Caco-2 (cell line): ENCODE measurements at regions not wholly inside any gene's neighbourhood (a gene's known extent, or its start where the extent isn't known, plus 50 kb on each side); places are given as distances from the start of the nearest gene placed in this dataset.

Experiments
- BruUV-seq: library from RNA; stranded (reverse); fragments of 400-500 nt; replicated peaks from 2 replicates; lab custom pipeline; 2021; lab: Mats Ljungman, UMichigan
- CTCF ChIA-PET: fragments of 300-600 bp; sonication (Branson Sonifier 250); formaldehyde crosslinking; loops from one replicate; lab custom pipeline; 2022; ENCODE audit warnings: antibody characterized with exemption; lab: Charles Lee
- POLR2A ChIA-PET: fragments of 300-600 bp; sonication (Branson Sonifier 250); formaldehyde crosslinking; loops from one replicate; lab custom pipeline; 2022; ENCODE audit warnings: antibody characterized with exemption; lab: Charles Lee
- DNase-seq, 2 experiments: peaks; one replicate each; pipeline versions ENCODE4 v3.0.0 to v3.0.0-alpha.2; 2020 to 2022
- H3K27me3 ChIP-seq: replicated peaks from 2 replicates; pipeline ENCODE4 v1.6.0; 2011; ENCODE audit warnings: low read length; ENCODE audit not compliant: control insufficient read depth, insufficient read depth
- H3K36me3 ChIP-seq: 2 replicates; pipeline ENCODE4 v1.5.1; 2011; ENCODE audit warnings: low read length; ENCODE audit not compliant: control insufficient read depth, insufficient read depth
- H3K4me1 ChIP-seq: fragments of 250-450 bp; sonication (Bioruptor Pico); 2 replicates; pipeline ENCODE4 v1.5.1; 2020; ENCODE audit warnings: mild to moderate bottlenecking
- H3K4me3 ChIP-seq: 2 replicates; pipeline ENCODE4 v1.5.1; 2011; ENCODE audit warnings: low read depth, mild to moderate bottlenecking, control low read depth, low read length
- H3K9me3 ChIP-seq: fragments of 250-450 bp; sonication (Bioruptor Pico); 2 replicates; pipeline ENCODE4 v1.5.1; 2020; ENCODE audit warnings: mild to moderate bottlenecking, moderate library complexity
- H3K27ac Mint-ChIP-seq: one replicate; pipeline ENCODE4 v1.8.0; 2022; ENCODE audit warnings: mixed read lengths; ENCODE audit not compliant: unreplicated experiment
- H3K27me3 Mint-ChIP-seq: one replicate; pipeline ENCODE4 v1.8.0; 2022; ENCODE audit warnings: mixed read lengths; ENCODE audit not compliant: insufficient read depth, unreplicated experiment
- H3K36me3 Mint-ChIP-seq: one replicate; pipeline ENCODE4 v1.8.0; 2022; ENCODE audit warnings: mild to moderate bottlenecking, mixed read lengths; ENCODE audit not compliant: insufficient read depth, unreplicated experiment
- H3K4me1 Mint-ChIP-seq: one replicate; pipeline ENCODE4 v1.8.0; 2022; ENCODE audit warnings: low read depth, mixed read lengths; ENCODE audit not compliant: unreplicated experiment
- H3K4me3 Mint-ChIP-seq: one replicate; pipeline ENCODE4 v1.8.0; 2022; ENCODE audit warnings: mild to moderate bottlenecking, moderate library complexity, mixed read lengths; ENCODE audit not compliant: unreplicated experiment
- H3K9me3 Mint-ChIP-seq: one replicate; pipeline ENCODE4 v1.8.0; 2022; ENCODE audit warnings: mixed read lengths; ENCODE audit not compliant: unreplicated experiment
- intact Hi-C: fragments of 100-400 bp; cut with micrococcal nuclease; formaldehyde crosslinking; loops from one replicate; pipeline ENCODE4 v1.10.0; 2022; ENCODE audit not compliant: unreplicated experiment
- TF ChIP-seq, protein P1 (sequence below), 2 experiments: fragments of 200-600 bp in 1 of 2; IDR thresholded peaks; 1 replicate in 1 of 2; 2 replicates in 1 of 2; pipeline versions ENCODE4 v1.5.1 to v1.8.0; 2011 to 2022; ENCODE audit warnings: antibody characterized with exemption in 1 of 2, control low read depth in 1 of 2, inconsistent platforms in 1 of 2, low read depth in 1 of 2, low read length in 1 of 2, mild to moderate bottlenecking in 1 of 2, moderate library complexity in 1 of 2; ENCODE audit not compliant: insufficient read depth in 1 of 2, severe bottlenecking in 1 of 2, unreplicated experiment in 1 of 2

DNA sequence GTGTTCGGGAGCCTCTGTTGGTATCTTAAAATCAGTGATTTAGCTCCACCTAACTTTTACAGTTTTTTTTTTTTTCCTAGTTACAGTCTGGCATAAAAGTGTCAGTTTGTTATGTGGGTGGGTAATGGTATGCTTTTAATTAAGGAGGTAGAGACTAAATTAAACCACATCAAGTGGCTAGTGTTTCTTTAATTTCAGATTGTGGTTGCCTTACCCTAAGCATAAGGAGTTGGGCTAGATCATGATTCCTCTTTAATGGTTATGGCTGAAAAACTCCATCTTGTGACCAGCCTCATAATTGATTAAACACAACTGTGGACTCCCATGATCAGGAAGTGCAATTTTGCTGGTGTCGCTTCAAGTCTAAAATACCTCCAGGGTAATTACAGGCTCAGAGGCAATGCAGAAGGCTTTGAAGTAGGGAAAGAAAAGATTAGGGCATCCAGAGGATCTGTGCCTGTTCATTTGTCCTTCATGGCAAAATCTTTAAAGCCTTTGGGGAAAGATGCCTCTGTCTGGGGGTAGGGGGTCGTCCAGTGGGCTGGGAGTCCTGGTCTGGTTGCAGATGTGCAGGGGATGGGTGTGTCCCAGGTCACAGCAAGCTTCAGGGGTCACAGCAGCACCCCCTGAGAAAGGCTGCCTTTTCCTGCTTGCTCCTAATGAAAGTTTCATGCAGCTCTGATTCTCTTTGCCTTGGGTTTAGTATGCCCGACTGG lies 579.2 kb downstream of the BCL11A start:
- TF ChIP-seq, protein P1, sequence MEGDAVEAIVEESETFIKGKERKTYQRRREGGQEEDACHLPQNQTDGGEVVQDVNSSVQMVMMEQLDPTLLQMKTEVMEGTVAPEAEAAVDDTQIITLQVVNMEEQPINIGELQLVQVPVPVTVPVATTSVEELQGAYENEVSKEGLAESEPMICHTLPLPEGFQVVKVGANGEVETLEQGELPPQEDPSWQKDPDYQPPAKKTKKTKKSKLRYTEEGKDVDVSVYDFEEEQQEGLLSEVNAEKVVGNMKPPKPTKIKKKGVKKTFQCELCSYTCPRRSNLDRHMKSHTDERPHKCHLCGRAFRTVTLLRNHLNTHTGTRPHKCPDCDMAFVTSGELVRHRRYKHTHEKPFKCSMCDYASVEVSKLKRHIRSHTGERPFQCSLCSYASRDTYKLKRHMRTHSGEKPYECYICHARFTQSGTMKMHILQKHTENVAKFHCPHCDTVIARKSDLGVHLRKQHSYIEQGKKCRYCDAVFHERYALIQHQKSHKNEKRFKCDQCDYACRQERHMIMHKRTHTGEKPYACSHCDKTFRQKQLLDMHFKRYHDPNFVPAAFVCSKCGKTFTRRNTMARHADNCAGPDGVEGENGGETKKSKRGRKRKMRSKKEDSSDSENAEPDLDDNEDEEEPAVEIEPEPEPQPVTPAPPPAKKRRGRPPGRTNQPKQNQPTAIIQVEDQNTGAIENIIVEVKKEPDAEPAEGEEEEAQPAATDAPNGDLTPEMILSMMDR (IDR thresholded peaks at IDR 0.05; ENCODE audit: insufficient read depth in 1 of 2, low read depth in 1 of 2, low read length in 1 of 2, severe bottlenecking in 1 of 2, unreplicated experiment in 1 of 2) = no peak
- no peaks in the 10 kb centered on the region for H3K4me1 ChIP-seq
- H3K27ac Mint-ChIP-seq = peak overlapping the region; percentile 51
- no peaks in the 10 kb centered on the region for H3K9me3 Mint-ChIP-seq
- CTCF ChIA-PET = no interaction called here
- H3K27me3 Mint-ChIP-seq = peaks cover 3% of the 10 kb centered on the region
- H3K4me1 Mint-ChIP-seq = peaks cover 17% of the 10 kb centered on the region
- H3K9me3 ChIP-seq = no peaks in the 10 kb centered on the region
- H3K36me3 ChIP-seq = no peaks in the 10 kb centered on the region
- H3K4me3 Mint-ChIP-seq = no peak overlapping the region
- H3K27me3 ChIP-seq = no peaks in the 10 kb centered on the region
- no peak for DNase-seq
- no peaks in the 10 kb centered on the region for H3K36me3 Mint-ChIP-seq
- no peak overlapping the region for H3K4me3 ChIP-seq
- POLR2A ChIA-PET = no interaction called here
- no TSS peak for BruUV-seq
- intact Hi-C loops = no loop called here

DNA sequence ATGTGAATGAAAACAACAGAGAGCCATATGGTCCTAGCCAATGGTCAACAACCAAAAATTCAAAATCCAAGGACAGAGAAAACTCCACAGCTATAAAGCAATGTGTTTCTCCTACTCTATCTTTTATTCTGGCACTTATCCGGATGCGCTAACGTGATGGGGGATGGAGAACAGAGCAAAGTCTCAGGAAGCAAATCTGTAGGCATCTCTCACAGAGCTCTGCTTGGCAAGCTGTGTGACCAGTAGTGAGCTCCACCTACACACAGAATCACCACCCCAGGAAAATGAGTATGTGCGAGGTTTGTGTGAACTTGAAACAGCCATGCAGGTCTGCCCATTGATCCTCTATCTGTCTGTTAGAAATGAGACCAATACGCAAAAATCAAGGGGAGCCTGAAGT lies 584.3 kb downstream of the BCL11A start:
- CTCF ChIA-PET = no interaction called here
- DNase-seq = no peak
- intact Hi-C loops = no loop called here

DNA sequence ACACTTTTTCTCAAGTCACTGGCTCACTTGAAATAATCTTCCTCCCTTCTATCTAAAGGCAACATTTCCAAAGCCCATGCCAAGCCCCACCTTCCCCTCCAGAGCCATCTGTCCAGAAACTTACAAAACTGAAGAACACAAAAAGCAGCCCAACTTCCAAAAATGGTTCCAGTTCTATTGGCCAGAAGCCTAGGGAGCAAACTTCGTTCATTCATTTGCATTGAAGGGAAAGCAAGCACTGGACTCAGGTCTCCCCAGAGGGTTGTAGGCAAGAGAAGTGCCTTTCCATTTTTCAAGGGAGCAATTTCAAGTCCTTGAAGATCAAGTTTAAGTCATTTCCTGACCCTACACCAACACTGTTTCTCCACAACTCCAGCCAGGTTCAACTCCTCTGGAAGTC lies 585.0 kb downstream of the BCL11A start:
- DNase-seq = no peak
- peaks cover under 1% of the 10 kb centered on the region for H3K4me1 Mint-ChIP-seq
- Histone ChIP-seq H3K27me3 (no peaks in the 10 kb centered on the region), H3K9me3 (no peaks in the 10 kb centered on the region), H3K4me1 (no peaks in the 10 kb centered on the region), H3K36me3 (no peaks in the 10 kb centered on the region), H3K4me3 (no peak overlapping the region)
- no peaks in the 10 kb centered on the region for H3K36me3 Mint-ChIP-seq
- intact Hi-C loops = no loop called here
- no peaks in the 10 kb centered on the region for H3K9me3 Mint-ChIP-seq
- H3K4me3 Mint-ChIP-seq = no peak overlapping the region
- POLR2A ChIA-PET = no interaction called here
- H3K27me3 Mint-ChIP-seq = no peaks in the 10 kb centered on the region
- TF ChIP-seq, protein P1 (IDR thresholded peaks at IDR 0.05; ENCODE audit: insufficient read depth in 1 of 2, low read depth in 1 of 2, low read length in 1 of 2, severe bottlenecking in 1 of 2, unreplicated experiment in 1 of 2) = no peak
- no TSS peak for BruUV-seq
- no peak overlapping the region for H3K27ac Mint-ChIP-seq
- CTCF ChIA-PET = no interaction called here

More for the DNA sequence above, 584.3 kb downstream of the BCL11A start:
- H3K27me3 Mint-ChIP-seq = no peaks in the 10 kb centered on the region
- Histone ChIP-seq H3K27me3 (no peaks in the 10 kb centered on the region), H3K36me3 (no peaks in the 10 kb centered on the region), H3K4me1 (no peaks in the 10 kb centered on the region), H3K4me3 (no peak overlapping the region), H3K9me3 (no peaks in the 10 kb centered on the region)
- H3K4me3 Mint-ChIP-seq = no peak overlapping the region
- no peak overlapping the region for H3K27ac Mint-ChIP-seq
- peaks cover 8% of the 10 kb centered on the region for H3K4me1 Mint-ChIP-seq
- BruUV-seq = no TSS peak
- POLR2A ChIA-PET = no interaction called here
- TF ChIP-seq, protein P1 (IDR thresholded peaks at IDR 0.05; ENCODE audit: insufficient read depth in 1 of 2, low read depth in 1 of 2, low read length in 1 of 2, severe bottlenecking in 1 of 2, unreplicated experiment in 1 of 2) = no peak
- H3K9me3 Mint-ChIP-seq = no peaks in the 10 kb centered on the region
- no peaks in the 10 kb centered on the region for H3K36me3 Mint-ChIP-seq
